ENCODE measurements at regions not wholly inside any gene's neighbourhood (a gene's known extent, or its start where the extent isn't known, plus 50 kb on each side); places are given as distances from the start of the nearest gene placed in this dataset.
"Not testable (repeated sequence)": the region's sequence is repeated elsewhere in the genome, so short reads cannot be mapped to it uniquely, and the experiment has no call there.

DNA sequence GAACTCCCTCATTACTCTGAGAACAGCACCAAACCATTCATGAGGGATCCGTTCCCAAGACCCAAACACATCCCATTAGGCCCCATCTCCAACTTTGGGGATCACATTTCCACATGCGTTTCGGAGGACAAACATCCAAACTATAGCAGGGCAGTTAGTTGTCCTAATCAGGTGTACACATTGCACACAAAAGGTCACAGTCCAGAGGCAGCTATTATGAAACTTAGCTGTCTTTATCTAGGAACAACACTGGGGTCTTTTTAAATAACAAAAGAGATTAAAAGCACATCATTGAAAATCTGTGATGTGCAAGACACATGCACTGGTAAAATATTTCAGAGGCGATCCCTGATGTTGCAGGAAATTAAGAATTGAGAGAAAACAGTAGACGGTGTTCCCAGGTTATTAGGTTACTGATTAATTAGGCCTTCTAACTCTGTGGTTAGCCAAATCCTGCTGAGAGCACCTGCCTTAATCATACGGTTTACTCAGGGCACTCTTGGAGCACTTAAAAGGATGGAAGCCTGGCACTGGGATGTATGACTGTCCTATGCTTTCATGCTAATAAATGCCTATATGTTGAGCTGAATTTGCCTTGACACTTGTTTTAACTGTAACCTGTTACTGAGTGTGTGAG, 1574.5 kb upstream of the WWC1 start:
- no peaks in the 10 kb centered on the region for H3K4me1 Mint-ChIP-seq
- H3K27ac Mint-ChIP-seq: no peak overlapping the region
- no peak for DNase-seq
- H3K36me3 Mint-ChIP-seq: no peaks in the 10 kb centered on the region
- no peaks in the 10 kb centered on the region for H3K27me3 Mint-ChIP-seq
- H3K4me3 Mint-ChIP-seq: no peak overlapping the region
- peaks cover 16% of the 10 kb centered on the region for H3K9me3 Mint-ChIP-seq

DNA sequence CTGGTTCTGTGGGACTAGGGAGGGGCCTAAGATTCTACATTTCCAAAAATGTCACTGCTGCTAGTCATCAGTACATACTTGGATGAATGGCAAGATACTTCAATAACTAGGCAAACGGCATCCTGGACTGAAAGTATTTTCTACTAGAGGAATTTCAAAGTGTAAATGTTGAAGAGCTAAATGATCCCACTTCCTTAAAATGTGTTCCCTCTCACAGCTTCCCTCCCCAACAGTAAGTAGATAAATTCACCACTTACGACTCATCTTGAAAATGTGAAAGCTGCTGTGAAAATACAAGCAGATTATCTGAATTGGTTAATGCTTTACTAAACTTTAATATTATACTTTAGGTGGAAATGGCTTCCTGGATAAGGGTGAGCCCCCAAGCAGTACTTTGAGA, 1571.5 kb upstream of the WWC1 start:
- no peaks in the 10 kb centered on the region for H3K36me3 Mint-ChIP-seq
- no peak for DNase-seq
- peaks cover 12% of the 10 kb centered on the region for H3K9me3 Mint-ChIP-seq
- H3K27ac Mint-ChIP-seq: no peak overlapping the region
- H3K4me1 Mint-ChIP-seq: no peaks in the 10 kb centered on the region
- H3K4me3 Mint-ChIP-seq: no peak overlapping the region
- H3K27me3 Mint-ChIP-seq: no peaks in the 10 kb centered on the region

DNA sequence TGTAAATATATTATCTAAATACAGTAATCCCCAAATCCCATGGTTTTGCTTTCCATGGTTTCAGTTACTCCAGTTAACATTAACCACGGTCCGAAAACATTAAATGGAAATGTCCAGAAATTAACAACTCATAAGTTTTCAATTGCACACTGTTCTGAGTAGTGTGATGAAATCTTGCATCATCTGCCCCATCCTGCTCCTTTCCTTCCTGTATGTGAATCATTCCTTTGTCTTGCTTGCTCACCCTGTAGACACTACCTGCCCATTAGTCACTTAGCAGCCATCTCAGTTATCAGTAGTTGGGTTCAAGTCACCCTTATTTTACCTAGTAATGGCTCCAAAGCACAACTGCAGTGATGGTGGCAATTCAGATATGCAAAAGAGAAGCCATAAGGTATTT, 1568.5 kb upstream of the WWC1 start:
- H3K27ac Mint-ChIP-seq: peak overlapping the region; percentile 67
- DNase-seq: no peak
- no peaks in the 10 kb centered on the region for H3K36me3 Mint-ChIP-seq
- H3K27me3 Mint-ChIP-seq: no peaks in the 10 kb centered on the region
- peaks cover 12% of the 10 kb centered on the region for H3K9me3 Mint-ChIP-seq
- no peak overlapping the region for H3K4me3 Mint-ChIP-seq
- no peaks in the 10 kb centered on the region for H3K4me1 Mint-ChIP-seq

DNA sequence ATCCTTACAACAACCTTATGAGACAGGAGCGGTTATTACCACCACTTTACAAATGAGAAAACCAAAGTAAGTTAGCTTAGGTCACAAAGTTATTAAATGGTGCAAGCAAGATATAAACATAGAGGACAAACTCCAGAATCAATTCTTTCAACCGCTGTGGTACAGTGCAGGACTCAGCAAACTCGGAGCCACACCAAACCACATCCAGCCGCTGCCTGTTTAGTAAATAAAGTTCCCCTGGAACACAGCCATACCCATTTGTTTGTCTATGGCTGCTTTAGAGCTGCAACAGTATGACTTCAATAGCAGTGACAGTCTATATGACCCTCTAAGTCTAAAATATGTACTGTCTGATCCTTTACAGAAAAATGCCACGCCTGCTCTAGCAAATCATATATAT, 1567.2 kb upstream of the WWC1 start:
- Mint-ChIP-seq H3K36me3 (no peaks in the 10 kb centered on the region), H3K27me3 (no peaks in the 10 kb centered on the region), H3K4me1 (no peaks in the 10 kb centered on the region), H3K27ac (no peak overlapping the region), H3K9me3 (peaks cover 12% of the 10 kb centered on the region), H3K4me3 (no peak overlapping the region)
- no peak for DNase-seq

DNA sequence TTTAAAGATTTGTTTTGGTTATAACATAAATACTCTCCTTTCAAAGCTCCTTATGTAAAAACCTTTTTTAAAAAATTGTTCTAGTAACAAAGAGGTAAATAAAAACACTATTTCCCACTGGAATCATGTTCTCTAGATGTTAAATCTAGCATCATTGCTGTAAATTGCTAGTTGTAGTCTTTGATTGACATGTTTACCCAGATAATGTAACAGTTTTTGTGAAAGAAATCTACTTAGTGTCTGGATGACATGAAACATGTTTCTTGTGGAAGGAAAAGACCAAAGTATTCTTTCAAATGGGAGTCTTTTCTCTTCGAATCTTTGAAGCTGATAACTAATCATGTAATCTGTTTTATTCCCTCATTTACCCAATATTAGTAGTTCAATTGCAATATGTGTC, 1565.9 kb upstream of the WWC1 start:
- Mint-ChIP-seq H3K27me3 (no peaks in the 10 kb centered on the region), H3K27ac (no peak overlapping the region), H3K4me3 (no peak overlapping the region), H3K9me3 (peaks cover 8% of the 10 kb centered on the region), H3K4me1 (no peaks in the 10 kb centered on the region), H3K36me3 (no peaks in the 10 kb centered on the region)
- no peak for DNase-seq

DNA sequence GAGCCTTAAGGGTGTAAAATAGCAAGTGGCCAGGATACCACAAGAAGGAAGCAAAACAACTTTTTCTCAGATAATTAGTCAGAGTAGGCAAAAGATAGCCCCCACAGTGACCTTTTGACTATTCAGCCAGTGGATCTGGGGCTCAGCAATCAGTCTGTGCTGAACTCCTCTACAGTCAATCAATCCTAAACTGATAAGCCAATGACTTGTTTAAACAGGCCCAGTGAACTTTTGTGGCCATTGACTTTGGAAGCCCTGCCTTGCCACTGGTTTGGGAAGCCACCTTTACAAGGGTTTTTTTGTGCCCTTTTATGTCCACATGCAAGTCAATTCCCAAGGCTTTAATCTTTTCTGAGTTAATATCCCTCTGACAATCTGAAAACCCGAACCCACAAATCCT, 1565.0 kb upstream of the WWC1 start:
- no peak for DNase-seq
- Mint-ChIP-seq H3K36me3 (no peaks in the 10 kb centered on the region), H3K4me3 (no peak overlapping the region), H3K4me1 (no peaks in the 10 kb centered on the region), H3K9me3 (peaks cover 4% of the 10 kb centered on the region), H3K27me3 (no peaks in the 10 kb centered on the region), H3K27ac (no peak overlapping the region)

DNA sequence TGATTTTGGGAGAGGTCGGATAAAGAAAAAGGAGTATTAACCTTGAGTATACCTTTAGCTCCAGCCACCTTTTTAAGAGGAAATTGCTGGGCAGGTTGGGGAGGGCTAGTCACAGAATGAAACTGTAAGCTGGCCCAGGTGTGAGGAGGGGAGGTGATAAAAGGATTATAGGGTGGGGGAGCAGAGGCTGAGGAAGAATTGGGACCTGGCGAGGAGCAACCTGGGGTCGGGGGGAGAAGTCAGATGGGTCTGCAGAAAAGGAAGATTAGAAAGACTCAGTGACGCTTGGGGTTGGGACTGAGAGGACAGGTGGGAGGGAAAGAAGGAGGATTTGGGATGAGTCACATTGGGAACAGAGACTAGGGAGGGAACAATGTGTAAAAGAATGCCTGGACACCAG, 1548.5 kb upstream of the WWC1 start:
- not testable (repeated sequence) for H3K4me1 Mint-ChIP-seq, H3K36me3 Mint-ChIP-seq, H3K27ac Mint-ChIP-seq, H3K9me3 Mint-ChIP-seq, H3K27me3 Mint-ChIP-seq, DNase-seq, H3K4me3 Mint-ChIP-seq

- Mint-ChIP-seq H3K27ac (peak overlapping the region; percentile 60), H3K27me3 (no peaks in the 10 kb centered on the region), H3K4me3 (no peak overlapping the region), H3K36me3 (no peaks in the 10 kb centered on the region), H3K9me3 (peaks cover 4% of the 10 kb centered on the region), H3K4me1 (no peaks in the 10 kb centered on the region)
- no peak for DNase-seq
Observed at GRCh38 chr5:166746506-166746905, 1544.9 kb upstream of the WWC1 start.

DNA sequence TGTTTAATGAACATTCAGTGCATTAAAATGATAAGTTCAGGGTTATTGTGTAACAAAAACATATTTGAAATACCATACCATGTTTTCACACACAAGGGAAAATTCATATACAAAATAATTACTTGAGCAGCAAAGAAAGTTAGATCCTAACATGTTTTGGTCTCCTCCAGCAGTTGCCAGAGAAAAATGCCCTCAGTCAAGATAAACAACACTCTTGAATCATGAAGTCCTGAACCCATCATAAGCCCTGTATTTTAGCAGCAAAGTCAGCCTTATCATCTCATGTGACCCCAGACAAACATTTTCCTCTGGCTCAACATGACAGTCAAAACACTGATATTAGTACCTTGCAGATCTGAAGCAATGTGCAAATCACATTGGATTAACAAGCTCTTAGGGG, 1541.1 kb upstream of the WWC1 start:
- H3K27me3 Mint-ChIP-seq: no peaks in the 10 kb centered on the region
- H3K36me3 Mint-ChIP-seq: no peaks in the 10 kb centered on the region
- H3K27ac Mint-ChIP-seq: no peak overlapping the region
- no peak for DNase-seq
- H3K4me3 Mint-ChIP-seq: no peak overlapping the region
- no peaks in the 10 kb centered on the region for H3K4me1 Mint-ChIP-seq
- H3K9me3 Mint-ChIP-seq: peaks cover 4% of the 10 kb centered on the region

DNA sequence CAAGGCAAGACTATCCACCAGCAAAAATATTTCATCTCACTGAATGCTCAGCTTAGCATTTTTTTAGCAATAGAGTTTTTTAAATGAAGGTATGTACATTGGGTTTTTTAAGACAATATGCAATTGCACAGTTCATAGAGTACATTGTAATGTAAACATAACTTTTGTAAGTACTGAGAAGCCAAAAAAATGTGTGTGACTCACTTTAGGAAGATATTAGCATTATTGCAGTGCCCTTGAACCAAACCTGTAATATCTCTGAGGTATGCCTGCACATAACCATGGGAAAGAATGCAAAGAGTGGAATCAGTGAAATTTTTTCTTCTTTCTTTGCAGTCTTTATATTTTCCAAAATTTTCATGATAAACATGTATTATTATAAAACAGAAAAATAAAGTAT, 1533.3 kb upstream of the WWC1 start:
- no peak for DNase-seq
- peaks cover 7% of the 10 kb centered on the region for H3K9me3 Mint-ChIP-seq
- no peaks in the 10 kb centered on the region for H3K4me1 Mint-ChIP-seq
- H3K27me3 Mint-ChIP-seq: no peaks in the 10 kb centered on the region
- H3K36me3 Mint-ChIP-seq: no peaks in the 10 kb centered on the region
- H3K27ac Mint-ChIP-seq: no peak overlapping the region
- H3K4me3 Mint-ChIP-seq: no peak overlapping the region

DNA sequence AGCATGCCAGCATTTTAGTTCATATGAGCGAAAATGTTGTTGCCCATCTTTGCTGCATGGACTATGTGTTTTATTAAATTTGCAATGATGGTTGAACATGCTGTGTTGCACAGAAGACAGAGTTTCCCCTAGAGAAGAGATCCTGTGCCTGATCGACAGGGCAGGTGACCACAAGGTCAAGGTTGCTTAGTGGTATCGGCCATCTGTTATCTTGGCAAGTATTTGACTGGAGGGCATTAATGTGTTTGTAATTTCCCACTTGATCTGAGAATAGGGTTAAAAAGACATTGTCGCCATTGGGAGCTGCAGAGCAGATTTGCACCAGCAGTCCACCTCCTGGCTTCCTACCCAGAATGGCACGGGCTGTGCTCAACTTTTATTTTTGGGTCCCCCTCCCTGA, 1523.6 kb upstream of the WWC1 start:
- peaks cover 5% of the 10 kb centered on the region for H3K9me3 Mint-ChIP-seq
- no peak overlapping the region for H3K27ac Mint-ChIP-seq
- H3K4me3 Mint-ChIP-seq: no peak overlapping the region
- no peak for DNase-seq
- no peaks in the 10 kb centered on the region for H3K36me3 Mint-ChIP-seq
- H3K4me1 Mint-ChIP-seq: no peaks in the 10 kb centered on the region
- no peaks in the 10 kb centered on the region for H3K27me3 Mint-ChIP-seq

- Mint-ChIP-seq H3K9me3 (peaks cover 5% of the 10 kb centered on the region), H3K36me3 (no peaks in the 10 kb centered on the region), H3K27me3 (no peaks in the 10 kb centered on the region), H3K4me1 (no peaks in the 10 kb centered on the region), H3K27ac (no peak overlapping the region), H3K4me3 (no peak overlapping the region)
- no peak for DNase-seq
Observed at GRCh38 chr5:166768536-166768935, 1522.9 kb upstream of the WWC1 start.

DNA sequence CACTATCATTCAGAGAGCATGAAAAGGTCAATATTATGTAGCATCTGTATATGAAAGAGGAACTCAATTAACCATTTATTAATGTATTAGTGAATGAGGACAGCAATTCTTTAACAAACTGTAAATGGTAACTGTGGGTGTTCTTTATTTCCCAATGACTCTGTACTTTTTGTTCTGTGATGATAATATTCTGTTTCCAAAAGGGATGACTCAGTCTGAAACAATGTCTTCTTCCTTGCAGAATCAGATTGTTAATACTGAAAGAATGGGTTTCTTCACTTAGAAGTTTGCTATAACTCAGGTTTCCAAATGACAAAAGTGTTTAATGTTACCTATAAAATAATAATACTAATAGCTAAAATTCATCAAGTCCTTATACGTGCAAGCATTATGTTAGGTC, 1518.7 kb upstream of the WWC1 start:
- Mint-ChIP-seq H3K27me3 (no peaks in the 10 kb centered on the region), H3K4me1 (no peaks in the 10 kb centered on the region)

GRCh38 chr5:166781737-166782136, 1509.7 kb upstream of the WWC1 start:
- no peak for DNase-seq
- H3K36me3 Mint-ChIP-seq: no peaks in the 10 kb centered on the region
- no peaks in the 10 kb centered on the region for H3K27me3 Mint-ChIP-seq
- H3K4me3 Mint-ChIP-seq: no peak overlapping the region
- no peak overlapping the region for H3K27ac Mint-ChIP-seq
- H3K9me3 Mint-ChIP-seq: peaks cover 3% of the 10 kb centered on the region
- H3K4me1 Mint-ChIP-seq: no peaks in the 10 kb centered on the region

More for the DNA sequence above, 1518.7 kb upstream of the WWC1 start:
- Mint-ChIP-seq H3K27ac (no peak overlapping the region), H3K9me3 (peaks cover 4% of the 10 kb centered on the region), H3K4me3 (no peak overlapping the region), H3K36me3 (no peaks in the 10 kb centered on the region)
- no peak for DNase-seq

DNA sequence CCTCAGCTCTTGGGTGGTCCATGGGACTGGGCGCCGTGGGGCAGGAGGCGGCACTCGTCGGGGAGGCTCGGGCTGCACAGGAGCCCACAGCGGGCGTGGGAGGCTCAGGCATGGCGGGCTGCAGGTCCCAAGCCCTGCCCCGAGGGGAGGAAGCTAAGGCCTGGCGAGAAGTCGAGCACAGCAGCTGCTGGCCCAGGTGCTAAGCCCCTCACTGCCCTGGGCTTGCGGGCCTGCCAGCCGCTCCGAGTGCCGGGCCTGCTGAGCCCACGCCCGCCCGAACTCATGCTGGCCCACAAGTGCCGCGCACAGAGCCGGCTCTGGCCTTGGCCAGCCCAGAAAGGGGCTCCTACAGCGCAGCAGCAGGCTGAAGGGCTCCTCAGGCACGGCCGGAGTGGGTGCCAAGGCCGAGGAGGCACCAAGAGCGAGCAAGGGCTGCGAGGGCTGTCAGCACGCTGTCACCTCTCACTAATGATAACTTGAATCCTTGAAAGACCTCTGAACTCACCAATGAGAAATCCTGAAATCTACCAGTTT, 1506.8 kb upstream of the WWC1 start:
- H3K27me3 Mint-ChIP-seq: no peaks in the 10 kb centered on the region
- DNase-seq: no peak
- H3K36me3 Mint-ChIP-seq: no peaks in the 10 kb centered on the region
- peaks cover 3% of the 10 kb centered on the region for H3K9me3 Mint-ChIP-seq
- H3K27ac Mint-ChIP-seq: no peak overlapping the region
- no peaks in the 10 kb centered on the region for H3K4me1 Mint-ChIP-seq
- H3K4me3 Mint-ChIP-seq: no peak overlapping the region

DNA sequence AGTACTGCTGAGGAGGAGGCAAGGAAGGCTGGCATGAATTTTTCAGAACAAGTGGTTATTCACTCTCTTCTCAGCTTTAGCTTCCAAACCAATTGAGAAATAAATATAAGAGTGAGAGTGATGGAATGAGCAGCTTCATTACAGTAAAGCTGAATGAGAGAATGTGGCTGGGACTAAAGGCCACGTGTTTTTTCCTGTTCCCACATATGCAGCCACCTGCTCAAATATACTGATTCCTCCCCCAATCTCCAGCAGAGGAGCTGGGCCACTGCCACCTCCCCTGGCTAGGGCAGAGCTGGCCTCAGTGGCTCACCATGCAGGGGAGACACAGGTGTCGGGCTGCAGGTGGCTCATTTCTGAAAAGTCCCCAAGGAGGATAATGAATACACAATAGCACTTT, 1505.3 kb upstream of the WWC1 start:
- Mint-ChIP-seq H3K4me3 (no peak overlapping the region), H3K27me3 (no peaks in the 10 kb centered on the region), H3K27ac (no peak overlapping the region), H3K4me1 (no peaks in the 10 kb centered on the region), H3K36me3 (no peaks in the 10 kb centered on the region), H3K9me3 (peaks cover 3% of the 10 kb centered on the region)
- no peak for DNase-seq

All from activated naive CD8-positive, alpha-beta T cell treated with anti-CD3 and anti-CD28 coated beads for 36 hours (primary cell).